IMR-90 (cell line): ENCODE measurements at regions not wholly inside any gene's neighbourhood (a gene's known extent, or its start where the extent isn't known, plus 50 kb on each side); places are given as distances from the start of the nearest gene placed in this dataset.
"Not testable (repeated sequence)": the region's sequence is repeated elsewhere in the genome, so short reads cannot be mapped to it uniquely, and the experiment has no call there.

Experiments used
- ATAC-seq: fragments of 200-7000 bp; cut with Tn5 transposase; 2 replicates; pipeline ENCODE4 v1.9.1; 2020; ENCODE audit warnings: low read depth, mild to moderate bottlenecking, moderate library complexity
- BruUV-seq: library from RNA; stranded (reverse); fragments of 400-500 nt; replicated peaks from 2 replicates; lab custom pipeline; 2021; lab: Mats Ljungman, UMichigan
- CTCF ChIA-PET: fragments of 300-600 bp; formaldehyde crosslinking; extraction: SDS; loops from one replicate; lab custom pipeline; 2021; ENCODE audit warnings: antibody characterized with exemption; lab: Yijun Ruan, JAX
- POLR2A ChIA-PET: fragments of 300-600 bp; sonication (Branson Sonifier 250); formaldehyde crosslinking; loops from one replicate; lab custom pipeline; 2022; ENCODE audit warnings: antibody characterized with exemption; ENCODE audit not compliant: unreplicated experiment; lab: Charles Lee
- DNase-seq: peaks from one replicate; pipeline ENCODE4 v3.0.0; 2013
- H2AFZ ChIP-seq: replicated peaks from 2 replicates; pipeline ENCODE3; 2013; ENCODE audit warnings: low read length, mild to moderate bottlenecking; ENCODE audit not compliant: poor library complexity
- H2AK5ac ChIP-seq: 2 replicates; pipeline ENCODE4 v1.6.1; 2013; ENCODE audit warnings: low read depth, low read length, inconsistent platforms
- H2AK9ac ChIP-seq: replicated peaks from 2 replicates; pipeline ENCODE3; 2013; ENCODE audit warnings: mild to moderate bottlenecking, low read depth, low read length, moderate library complexity; ENCODE audit not compliant: poor library complexity
- H2BK120ac ChIP-seq: 2 replicates; pipeline ENCODE4 v1.6.1; 2013; ENCODE audit warnings: low read depth, low read length, inconsistent platforms
- H2BK15ac ChIP-seq: 3 replicates; pipeline ENCODE4 v1.6.1; 2013; ENCODE audit warnings: low read depth, low read length, inconsistent platforms
- H2BK20ac ChIP-seq: 2 replicates; pipeline ENCODE4 v1.6.1; 2013; ENCODE audit warnings: low read depth, mild to moderate bottlenecking, inconsistent platforms, low read length, moderate library complexity
- H2BK5ac ChIP-seq: 2 replicates; pipeline ENCODE4 v1.6.1; 2013; ENCODE audit warnings: mild to moderate bottlenecking, low read depth, low read length, inconsistent platforms; ENCODE audit not compliant: poor library complexity, severe bottlenecking
- H3K14ac ChIP-seq: replicated peaks from 2 replicates; pipeline ENCODE4 v1.6.1; 2013; ENCODE audit warnings: low read depth, low read length, inconsistent platforms
- H3K18ac ChIP-seq: 2 replicates; pipeline ENCODE4 v1.6.1; 2013; ENCODE audit warnings: low read depth, low read length, control low read depth
- H3K23ac ChIP-seq: 2 replicates; pipeline ENCODE4 v1.6.1; 2013; ENCODE audit warnings: low read depth, low read length, inconsistent platforms
- H3K27ac ChIP-seq: 2 replicates; pipeline ENCODE4 v1.5.1; 2013; ENCODE audit warnings: mild to moderate bottlenecking, control low read depth, low read length; ENCODE audit not compliant: insufficient read depth
- H3K27me3 ChIP-seq: 2 replicates; pipeline ENCODE4 v1.6.1; 2013; ENCODE audit warnings: low read length; ENCODE audit not compliant: control insufficient read depth, insufficient read depth
- H3K36me3 ChIP-seq: 2 replicates; pipeline ENCODE4 v1.6.1; 2013; ENCODE audit warnings: low read length, mixed read lengths; ENCODE audit not compliant: control insufficient read depth, insufficient read depth
- H3K4ac ChIP-seq: 2 replicates; pipeline ENCODE4 v1.6.1; 2013; ENCODE audit warnings: low read depth, low read length, inconsistent platforms
- H3K4me1 ChIP-seq: 2 replicates; pipeline ENCODE4 v1.6.1; 2013; ENCODE audit warnings: low read length, mixed read lengths; ENCODE audit not compliant: control insufficient read depth, insufficient read depth
- H3K4me2 ChIP-seq: 2 replicates; pipeline ENCODE4 v1.6.1; 2013; ENCODE audit warnings: low read depth, mild to moderate bottlenecking, control low read depth, low read length, moderate library complexity
- H3K4me3 ChIP-seq: 2 replicates; pipeline ENCODE4 v1.5.1; 2013; ENCODE audit warnings: low read depth, mild to moderate bottlenecking, control low read depth, low read length, moderate library complexity; ENCODE audit not compliant: insufficient read depth
- H3K56ac ChIP-seq: 2 replicates; pipeline ENCODE4 v1.6.1; 2013; ENCODE audit warnings: low read length, inconsistent platforms; ENCODE audit not compliant: insufficient read depth; ENCODE audit errors: extremely low read depth
- H3K79me1 ChIP-seq, 2 experiments: 2 replicates each; pipeline ENCODE4 v1.6.1; 2013; ENCODE audit warnings: low read length in 2 of 2, inconsistent platforms in 1 of 2, low read depth in 1 of 2
- H3K9ac ChIP-seq: 2 replicates; pipeline ENCODE4 v1.6.1; 2013; ENCODE audit warnings: low read depth, low read length, control low read depth
- H3K9me1 ChIP-seq: 2 replicates; pipeline ENCODE4 v1.6.1; 2013; ENCODE audit warnings: low read length, inconsistent platforms; ENCODE audit not compliant: insufficient read depth
- H3K9me3 ChIP-seq: 2 replicates; pipeline ENCODE4 v1.6.1; 2013; ENCODE audit warnings: low read length; ENCODE audit not compliant: control insufficient read depth, insufficient read depth
- H4K20me1 ChIP-seq: 2 replicates; pipeline ENCODE4 v1.6.1; 2013; ENCODE audit warnings: low read length, inconsistent platforms; ENCODE audit not compliant: insufficient read depth
- H4K5ac ChIP-seq: 2 replicates; pipeline ENCODE4 v1.6.1; 2013; ENCODE audit warnings: mild to moderate bottlenecking, low read depth, low read length, control low read depth
- H4K8ac ChIP-seq, 2 experiments: 2 replicates each; pipeline ENCODE4 v1.6.1; 2013; ENCODE audit warnings: low read depth in 2 of 2, low read length in 2 of 2, control low read depth in 1 of 2, inconsistent platforms in 1 of 2
- H4K91ac ChIP-seq: 2 replicates; pipeline ENCODE4 v1.6.1; 2013; ENCODE audit warnings: low read depth, low read length, inconsistent platforms; ENCODE audit not compliant: insufficient read depth
- WGBS, 2 experiments: methylation state at CpG; one replicate each; pipeline versions ENCODE4 v1.1.5 to v1.1.7; 2013; ENCODE audit warnings: missing lambda C conversion rate in 2 of 2; ENCODE audit not compliant: insufficient read length in 1 of 2; ENCODE audit errors: extremely low coverage in 2 of 2; 5-methylcytosine and 5-hydroxymethylcytosine counted together
- dilution Hi-C: fragments of 300-500 bp; cut with HindIII; formaldehyde crosslinking; loops from one replicate; pipeline ENCODE4 v1.14.3; 2018; ENCODE audit warnings: low sequenced_read_pairs; ENCODE audit not compliant: unreplicated experiment
- in situ Hi-C: fragments of 300-500 bp; cut with MboI; formaldehyde crosslinking; loops from 3 replicates; pipeline ENCODE4 v1.14.3; 2019; ENCODE audit warnings: low sequenced_read_pairs, inconsistent platforms, mixed read lengths
- intact Hi-C: fragments of 100-400 bp; cut with micrococcal nuclease; formaldehyde crosslinking; loops from 2 replicates; pipeline ENCODE4 v1.10.0; 2022

GRCh38 chr21:8443093-8443492, 2078.3 kb upstream of the TPTE start:
- H3K4me2 ChIP-seq, H2AK5ac ChIP-seq, H3K9me3 ChIP-seq, H3K18ac ChIP-seq, H2BK20ac ChIP-seq, H4K20me1 ChIP-seq, dilution Hi-C loops, in situ Hi-C loops, H3K23ac ChIP-seq, H3K14ac ChIP-seq, H3K9me1 ChIP-seq, POLR2A ChIA-PET, H3K9ac ChIP-seq, H3K4ac ChIP-seq, H3K79me1 ChIP-seq, H3K27me3 ChIP-seq, CTCF ChIA-PET, H2BK120ac ChIP-seq, H3K36me3 ChIP-seq, H3K27ac ChIP-seq, H4K91ac ChIP-seq, DNase-seq, H3K56ac ChIP-seq, ATAC-seq, H4K5ac ChIP-seq, H4K8ac ChIP-seq, H2BK5ac ChIP-seq, H2AFZ ChIP-seq, H2AK9ac ChIP-seq, H3K4me1 ChIP-seq, H2BK15ac ChIP-seq, H3K4me3 ChIP-seq, intact Hi-C loops, BruUV-seq: not testable (repeated sequence)
- no CpG with 5 or more reads among the region's 54 CpGs for WGBS, 2 experiments

GRCh38 chr21:8449807-8450206, 2071.6 kb upstream of the TPTE start:
- DNase-seq, in situ Hi-C loops, CTCF ChIA-PET, H3K4me2 ChIP-seq, H2BK20ac ChIP-seq, ATAC-seq, H2BK120ac ChIP-seq, H4K20me1 ChIP-seq, H3K9me3 ChIP-seq, H3K4me3 ChIP-seq, H4K5ac ChIP-seq, H3K4me1 ChIP-seq, dilution Hi-C loops, H2AFZ ChIP-seq, H3K27me3 ChIP-seq, H3K18ac ChIP-seq, H3K9me1 ChIP-seq, intact Hi-C loops, H3K14ac ChIP-seq, H3K23ac ChIP-seq, H3K4ac ChIP-seq, H3K27ac ChIP-seq, H2AK5ac ChIP-seq, H2BK5ac ChIP-seq, H3K79me1 ChIP-seq, H3K36me3 ChIP-seq, H4K8ac ChIP-seq, H4K91ac ChIP-seq, H2BK15ac ChIP-seq, POLR2A ChIA-PET, H3K56ac ChIP-seq, H3K9ac ChIP-seq, BruUV-seq, H2AK9ac ChIP-seq: not testable (repeated sequence)
- no CpG with 5 or more reads among the region's 18 CpGs for WGBS, 2 experiments
